ENCODE measurements at regions not wholly inside any gene's neighbourhood (a gene's known extent, or its start where the extent isn't known, plus 50 kb on each side); places are given as distances from the start of the nearest gene placed in this dataset.

- TF ChIP-seq CTCF (IDR thresholded peaks at IDR 0.05; ENCODE audit: low read length, missing control alignments) = no peak
- no peak overlapping the region for H3K4me3 ChIP-seq (replicated peaks; ENCODE audit: low read depth, low read length)
- no peak for DNase-seq (ENCODE audit: low read depth)
These were observed 115.8 kb upstream of the SIX3 start for GRCh38 chr2:44825702-44826101.

- TF ChIP-seq CTCF (IDR thresholded peaks at IDR 0.05; ENCODE audit: low read length, missing control alignments) = no peak
- DNase-seq (ENCODE audit: low read depth) = no peak
- H3K4me3 ChIP-seq (replicated peaks; ENCODE audit: low read depth, low read length) = no peak overlapping the region
These were observed 114.9 kb upstream of the SIX3 start for GRCh38 chr2:44826601-44827000.

- no peak for DNase-seq (ENCODE audit: low read depth)
- TF ChIP-seq CTCF (IDR thresholded peaks at IDR 0.05; ENCODE audit: low read length, missing control alignments) = no peak
- no peak overlapping the region for H3K4me3 ChIP-seq (replicated peaks; ENCODE audit: low read depth, low read length)
These were observed 111.7 kb upstream of the SIX3 start for GRCh38 chr2:44829771-44830170.

- no peak for TF ChIP-seq CTCF (IDR thresholded peaks at IDR 0.05; ENCODE audit: low read length, missing control alignments)
- no peak for DNase-seq (ENCODE audit: low read depth)
- H3K4me3 ChIP-seq (replicated peaks; ENCODE audit: low read depth, low read length) = no peak overlapping the region
These were observed 108.1 kb upstream of the SIX3 start for GRCh38 chr2:44833171-44834069.

- no peak for TF ChIP-seq CTCF (IDR thresholded peaks at IDR 0.05; ENCODE audit: low read length, missing control alignments)
These were observed 106.8 kb upstream of the SIX3 start for GRCh38 chr2:44834656-44835055.

GRCh38 chr2:44836174-44836573 lies 105.3 kb upstream of the SIX3 start:
- no peak for DNase-seq (ENCODE audit: low read depth)

More at GRCh38 chr2:44834656-44835055, 106.8 kb upstream of the SIX3 start:
- H3K4me3 ChIP-seq (replicated peaks; ENCODE audit: low read depth, low read length) = no peak overlapping the region
- no peak for DNase-seq (ENCODE audit: low read depth)

More at GRCh38 chr2:44836174-44836573, 105.3 kb upstream of the SIX3 start:
- no peak overlapping the region for H3K4me3 ChIP-seq (replicated peaks; ENCODE audit: low read depth, low read length)
- TF ChIP-seq CTCF (IDR thresholded peaks at IDR 0.05; ENCODE audit: low read length, missing control alignments) = no peak

All from fibroblast of pulmonary artery (primary cell).